ENCODE measurements at regions not wholly inside any gene's neighbourhood (a gene's known extent, or its start where the extent isn't known, plus 50 kb on each side); places are given as distances from the start of the nearest gene placed in this dataset.

DNA sequence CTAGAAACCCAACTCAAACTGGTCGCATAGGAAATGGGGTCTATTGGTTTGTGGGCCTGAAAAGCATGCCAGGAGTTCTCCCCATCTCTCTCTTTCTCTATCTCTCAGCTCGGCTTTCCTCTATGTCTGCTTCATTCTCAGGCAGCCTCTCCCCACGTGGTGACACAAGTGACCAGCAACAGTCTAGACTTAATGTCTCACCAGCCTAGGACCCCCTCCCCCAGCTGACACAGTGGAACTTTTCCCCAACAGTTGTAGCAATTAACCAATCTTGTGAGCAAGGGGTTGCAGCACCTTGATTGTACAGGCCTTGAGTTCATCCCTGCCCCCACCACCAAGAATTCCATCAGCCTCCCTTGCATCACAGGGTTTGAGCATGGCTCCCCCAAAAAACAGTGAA lies 159.8 kb upstream of the KIT start:
- no peak for DNase-seq

- DNase-seq, result no peak
Measured at GRCh38 chr4:54498661-54499111, 159.1 kb upstream of the KIT start.

- DNase-seq, result no peak
Measured at GRCh38 chr4:54499308-54500074, 158.3 kb upstream of the KIT start.

DNA sequence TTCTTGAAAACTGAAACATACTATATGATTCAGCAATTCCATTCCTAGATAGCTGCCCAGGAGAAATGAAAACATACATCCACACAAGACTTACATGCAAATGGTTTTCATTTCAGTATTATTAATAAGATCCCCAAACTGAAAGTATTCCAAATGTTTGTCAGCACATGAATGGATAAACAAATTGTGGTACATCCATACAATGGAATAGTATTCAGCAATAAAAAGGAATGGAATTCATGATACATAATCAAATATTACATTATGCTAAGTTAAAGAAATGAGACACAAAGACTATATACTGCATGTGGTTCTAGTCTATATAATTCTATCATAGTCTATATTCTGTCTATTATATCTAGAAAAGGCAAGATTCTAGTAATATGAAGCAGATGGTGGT lies 152.4 kb upstream of the KIT start:
- DNase-seq, result no peak

DNA sequence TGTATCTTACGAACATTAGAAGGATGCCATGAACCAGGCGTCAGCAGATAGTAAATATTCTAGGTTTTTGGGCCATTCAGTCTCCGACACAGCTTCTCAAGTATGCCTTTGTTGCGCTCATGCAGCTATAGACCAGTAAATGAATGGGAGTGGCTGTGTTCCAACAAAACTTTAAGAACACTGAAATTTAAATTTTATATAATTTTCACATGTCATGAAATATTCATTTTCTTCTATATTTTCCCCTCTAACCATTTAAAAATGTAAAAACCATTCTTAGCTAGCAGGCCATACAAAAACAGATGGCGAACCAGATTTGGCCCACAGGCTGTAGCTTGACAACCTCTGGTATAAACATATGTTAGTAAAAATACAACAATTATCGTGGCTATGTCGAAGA lies 151.8 kb upstream of the KIT start:
- no peak for DNase-seq

DNA sequence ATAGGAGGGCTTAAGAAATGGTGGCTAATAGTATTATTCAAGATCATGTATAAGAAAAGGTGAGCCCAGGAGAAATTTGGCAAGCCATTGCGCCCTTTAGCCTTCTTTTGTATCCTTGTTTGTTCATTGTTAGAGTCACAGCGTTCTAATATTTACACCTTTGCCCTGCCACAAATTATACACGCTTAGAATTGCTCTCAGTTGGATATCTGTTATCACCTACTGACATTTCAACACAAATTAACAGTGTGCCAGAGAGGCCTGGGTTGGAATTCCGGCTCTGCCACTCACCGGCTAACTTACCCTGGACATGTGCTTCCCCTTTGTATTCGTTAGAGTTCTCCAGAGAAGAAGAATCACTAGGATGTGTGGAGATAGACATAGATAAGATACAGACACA lies 148.7 kb upstream of the KIT start:
- no peak for DNase-seq

- no peak for DNase-seq
Measured at GRCh38 chr4:54513204-54513603, 144.6 kb upstream of the KIT start.

DNA sequence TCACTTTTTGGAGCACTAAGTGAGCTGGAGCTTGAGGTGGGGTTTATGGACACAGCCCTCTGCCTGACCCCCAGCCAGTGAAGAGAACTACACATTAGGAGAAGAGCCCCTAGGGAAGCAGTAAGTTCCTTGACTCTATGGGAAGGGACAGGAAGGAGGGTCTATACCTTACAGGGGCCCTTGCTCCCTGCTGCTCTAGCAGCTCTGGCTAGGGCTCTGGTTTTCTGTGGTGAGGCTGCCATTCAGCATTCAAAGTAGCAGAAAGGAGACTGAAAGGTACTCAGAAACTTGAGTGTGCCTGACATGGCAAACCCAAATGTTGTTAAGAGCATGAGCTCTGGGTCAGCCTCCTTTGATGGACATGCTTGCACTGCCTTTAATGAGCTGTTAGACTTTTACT lies 144.0 kb upstream of the KIT start:
- DNase-seq, result no peak

DNA sequence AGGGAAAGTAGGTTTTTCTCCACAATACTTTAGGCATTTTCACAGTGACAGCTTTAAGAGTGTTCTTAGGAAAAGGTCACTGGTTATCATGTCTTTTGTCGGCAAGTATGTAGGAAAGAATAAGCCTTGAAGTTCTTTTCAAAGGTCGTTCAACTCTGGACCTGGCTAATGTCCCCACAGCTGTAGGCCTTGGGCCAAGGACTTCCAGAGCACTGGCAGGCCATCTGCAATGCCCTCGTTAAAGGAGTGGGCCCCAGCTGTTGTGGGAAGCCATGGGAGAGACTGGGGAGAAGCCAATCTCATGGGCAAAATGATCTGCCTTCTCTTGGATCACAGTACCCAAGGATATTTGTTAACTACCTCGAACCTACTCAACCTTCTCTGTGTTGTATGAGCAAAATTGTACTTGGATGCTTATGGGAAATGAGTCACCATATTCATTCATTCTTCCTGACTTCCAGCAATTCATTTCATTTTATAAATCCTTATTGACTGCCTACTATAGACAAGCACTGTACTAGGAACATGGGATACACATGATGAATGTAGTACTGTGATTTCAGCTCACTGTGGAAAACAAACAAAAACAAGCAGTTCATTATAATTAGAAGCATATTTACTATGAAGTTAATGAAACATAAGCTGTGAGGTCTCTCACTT lies 141.1 kb upstream of the KIT start:
- no peak for DNase-seq

DNA sequence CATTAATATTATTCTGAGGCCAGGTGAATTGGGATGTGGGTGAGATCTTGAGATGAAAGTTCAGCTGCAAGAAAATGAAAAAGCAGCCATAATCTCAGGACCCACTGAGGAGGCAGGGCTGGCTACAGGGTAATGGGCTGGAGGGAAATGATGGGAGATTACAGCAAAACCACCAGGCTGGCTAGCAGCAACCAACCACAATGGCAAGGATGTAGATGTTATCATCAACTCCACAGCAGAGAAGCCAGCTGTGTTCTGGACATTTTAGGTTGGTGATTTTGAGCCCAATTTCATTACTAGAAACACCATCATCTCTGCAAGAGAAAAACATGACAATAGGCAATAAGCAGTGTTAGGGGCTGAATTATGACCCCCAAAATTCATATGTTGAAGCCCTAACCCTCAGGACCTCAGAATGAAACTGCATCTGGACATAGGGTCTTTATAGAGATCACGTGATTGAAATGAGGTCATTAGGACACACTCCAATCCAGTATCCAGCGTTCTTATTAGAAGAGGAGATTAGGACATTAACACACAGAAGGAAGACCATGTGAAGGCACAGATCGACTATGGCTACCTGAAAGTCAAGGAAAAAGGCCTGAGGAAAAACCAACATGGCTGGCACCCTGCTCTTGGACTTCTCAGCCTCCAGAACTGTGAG lies 139.8 kb upstream of the KIT start:
- DNase-seq, result no peak

DNA sequence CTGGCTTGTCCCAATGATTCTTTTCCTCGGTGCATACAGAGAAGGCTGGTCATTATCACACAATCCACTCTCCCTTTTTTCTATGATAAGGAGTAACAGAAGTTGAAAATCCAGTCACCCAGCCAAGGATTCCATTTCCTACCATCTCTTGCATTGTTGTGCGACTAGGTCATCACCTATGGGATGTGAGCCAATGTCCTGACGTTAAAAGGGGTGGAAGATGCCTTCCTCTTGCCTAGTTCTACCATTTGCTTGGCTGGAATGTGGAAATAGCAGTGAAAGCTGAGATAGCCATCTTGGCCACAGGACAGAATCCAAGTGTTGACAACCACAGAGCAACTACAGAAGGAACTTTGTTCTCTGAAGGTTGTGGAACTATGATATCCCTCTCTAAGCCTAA lies 132.2 kb upstream of the KIT start:
- no peak for DNase-seq

- no peak for DNase-seq
Measured at GRCh38 chr4:54526560-54526959, 131.2 kb upstream of the KIT start.

DNA sequence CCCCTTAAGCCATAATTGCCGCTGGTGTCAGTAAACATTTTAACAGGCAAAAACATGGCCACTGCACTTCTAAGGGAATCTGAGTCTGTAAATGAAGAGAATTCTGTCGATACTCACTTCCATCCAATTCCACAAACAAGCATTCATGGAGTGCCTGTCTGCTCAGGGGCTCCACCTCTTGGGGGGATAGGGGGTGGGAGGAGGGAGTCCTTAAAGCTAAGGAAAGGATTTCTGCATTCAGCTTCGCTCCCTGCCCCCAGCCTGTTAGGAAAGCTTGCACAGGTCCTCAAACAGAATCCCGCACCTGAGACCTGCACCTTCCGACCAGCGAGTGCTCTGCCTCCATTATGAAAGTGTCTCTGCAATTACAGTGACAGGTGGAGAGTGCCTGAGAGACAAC lies 130.2 kb upstream of the KIT start:
- DNase-seq, result no peak

DNA sequence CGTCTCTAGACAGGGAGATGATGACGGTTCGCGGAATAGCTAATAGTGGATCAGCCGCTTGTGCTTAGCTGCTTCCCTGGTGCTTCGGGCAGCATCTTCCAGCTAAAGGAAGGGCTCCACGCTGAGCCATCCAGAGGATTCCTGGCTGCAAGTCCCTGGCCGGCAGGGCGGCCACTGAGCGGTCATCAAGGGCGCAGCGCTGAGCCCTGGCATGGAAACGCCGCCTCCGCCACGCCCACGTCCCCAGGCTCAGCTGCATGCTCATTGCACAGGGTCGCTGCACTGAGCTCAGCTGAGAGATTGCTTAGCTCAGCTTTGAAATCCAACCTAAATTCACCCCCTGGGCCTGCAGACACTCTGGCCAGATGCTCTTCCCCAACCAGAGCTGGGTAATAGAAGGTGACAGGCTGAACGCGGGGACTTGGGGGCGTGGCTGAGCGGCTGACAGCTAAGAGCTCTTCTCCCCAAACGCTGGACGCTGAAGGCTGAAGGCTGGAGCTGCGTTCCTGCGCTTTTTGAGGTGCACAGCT lies 118.2 kb upstream of the KIT start:
- no peak for DNase-seq

GRCh38 chr4:54540931-54541330 lies 116.8 kb upstream of the KIT start:
- DNase-seq, result no peak

DNA sequence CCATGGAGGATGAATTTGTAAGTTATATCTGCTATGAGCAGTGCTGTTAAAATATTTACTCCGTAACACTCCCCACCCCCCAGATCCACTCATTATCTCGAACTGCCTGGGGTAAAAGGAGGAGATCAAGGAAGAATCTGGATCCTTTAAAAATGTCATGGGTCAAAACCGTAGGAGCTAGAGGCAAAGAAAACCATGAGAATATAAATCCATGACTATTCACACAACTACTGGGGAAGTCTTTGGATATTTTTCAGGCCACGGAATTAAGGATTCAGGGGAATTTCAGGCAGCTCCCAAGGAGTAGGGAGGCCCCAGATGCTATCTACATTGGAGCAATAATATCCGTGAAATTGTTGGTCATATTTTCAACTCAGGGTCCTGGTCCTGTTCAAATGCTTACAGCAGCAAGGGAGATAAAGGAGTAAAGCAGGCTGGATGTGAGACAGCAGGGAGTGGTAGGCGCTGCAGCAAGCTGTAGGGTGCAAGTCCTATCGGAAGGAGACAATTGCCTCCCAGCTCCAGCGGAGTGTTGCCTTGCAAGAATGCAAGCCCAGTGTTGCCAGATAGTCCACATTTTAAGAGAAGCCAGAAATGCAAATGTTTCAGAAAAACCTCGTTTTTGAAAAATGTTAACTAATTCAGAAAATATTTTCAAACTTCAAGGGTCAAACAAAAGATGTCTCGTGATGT lies 116.2 kb upstream of the KIT start:
- no peak for DNase-seq

- DNase-seq, result no peak
Measured at GRCh38 chr4:54542119-54542438, 115.7 kb upstream of the KIT start.

- no peak for DNase-seq
Measured at GRCh38 chr4:54542540-54543041, 115.2 kb upstream of the KIT start.

GRCh38 chr4:54543088-54543795 lies 114.5 kb upstream of the KIT start:
- DNase-seq, result no peak

GRCh38 chr4:54545663-54546424 lies 111.9 kb upstream of the KIT start:
- no peak for DNase-seq

DNA sequence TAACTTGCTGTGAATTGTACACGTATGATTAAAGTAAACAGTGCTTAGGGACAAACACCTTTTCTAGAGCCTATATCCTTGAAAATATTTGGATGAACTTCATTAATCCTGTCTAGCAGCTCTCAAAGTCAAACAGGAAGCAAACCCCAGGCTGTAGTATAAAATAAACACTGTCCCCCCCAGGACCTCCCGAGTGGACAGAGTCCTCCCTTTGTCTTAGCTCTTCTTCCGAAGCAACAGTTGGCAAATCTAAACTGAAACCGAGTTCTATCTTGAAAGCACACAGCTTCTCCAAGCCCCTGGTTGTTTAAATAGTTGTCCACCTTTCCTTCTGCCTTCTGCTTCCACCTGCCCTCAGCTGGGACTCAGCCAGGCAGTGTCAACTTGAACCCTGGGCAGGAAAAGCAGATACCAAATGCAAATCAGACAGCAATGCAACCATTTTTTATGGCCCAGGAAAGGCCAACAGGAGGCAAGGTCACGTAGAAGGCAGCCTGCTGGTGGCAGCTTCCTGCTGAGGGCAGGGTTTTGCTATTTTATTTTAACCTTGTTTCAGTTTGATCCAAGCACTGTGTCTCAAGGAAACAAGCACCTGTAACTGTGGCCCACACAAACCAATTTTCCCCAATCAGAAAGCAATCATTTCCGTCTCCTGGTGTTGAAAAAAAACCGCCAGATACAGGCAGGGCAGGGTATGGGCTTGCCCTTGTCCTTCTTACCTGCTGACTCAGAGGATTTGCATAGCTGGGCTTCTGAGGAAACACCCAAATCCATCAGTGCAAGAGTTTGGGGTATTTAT lies 110.3 kb upstream of the KIT start:
- DNase-seq, result no peak

Measured in CD4-positive, alpha-beta T cell treated with Interferon gamma for 1 hour (primary cell).